Stimulated activated CD4-positive, alpha-beta T cell treated with anti-CD3 and anti-CD28 coated beads, Interleukin-1b, Interleukin-23, amount 100 ng/mL, for 48 hours (primary cell): ENCODE measurements at regions not wholly inside any gene's neighbourhood (a gene's known extent, or its start where the extent isn't known, plus 50 kb on each side); places are given as distances from the start of the nearest gene placed in this dataset.

Experiments used
- DNase-seq: peaks from one replicate; pipeline ENCODE4 v3.0.0-alpha.2; 2020

DNA sequence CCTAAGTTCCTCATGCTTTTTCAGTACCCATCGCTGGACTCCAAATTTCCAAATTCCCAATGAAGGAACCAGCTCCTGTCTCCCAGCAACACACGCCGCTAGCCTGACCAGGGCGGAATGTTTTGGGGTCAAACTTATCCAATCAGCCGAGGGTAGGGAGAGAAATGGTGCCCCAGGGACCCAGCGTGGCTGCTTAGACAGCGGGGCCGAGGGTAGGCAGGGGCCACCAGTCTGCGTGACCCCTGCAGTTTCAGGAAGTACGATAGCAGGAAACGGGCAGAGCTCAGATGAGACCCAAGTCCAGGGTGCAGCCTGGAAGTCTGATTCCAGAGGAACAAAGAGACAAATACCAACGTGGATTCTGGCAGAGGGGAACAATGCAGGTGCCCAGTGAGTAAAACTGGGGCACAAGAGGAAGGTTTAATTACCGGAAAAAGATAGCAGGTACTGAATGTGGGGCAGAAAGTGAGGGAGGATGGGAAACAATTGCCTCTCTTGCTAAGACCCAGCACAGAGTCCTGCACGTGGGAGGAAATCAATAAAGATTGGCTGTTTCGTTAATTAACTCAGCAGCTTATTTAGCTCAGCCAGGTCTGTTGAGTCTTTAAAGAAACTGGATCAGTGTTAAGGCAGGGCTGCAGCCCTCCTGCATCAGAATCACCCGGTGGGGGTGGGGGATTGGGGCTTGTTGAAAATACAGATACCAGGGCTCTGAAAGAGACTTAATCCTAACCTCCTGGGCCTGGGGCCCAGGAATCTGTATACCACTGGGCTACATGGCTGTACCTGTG lies 50.4 kb upstream of the NFE2L3 start:
- DNase-seq: no peak

DNA sequence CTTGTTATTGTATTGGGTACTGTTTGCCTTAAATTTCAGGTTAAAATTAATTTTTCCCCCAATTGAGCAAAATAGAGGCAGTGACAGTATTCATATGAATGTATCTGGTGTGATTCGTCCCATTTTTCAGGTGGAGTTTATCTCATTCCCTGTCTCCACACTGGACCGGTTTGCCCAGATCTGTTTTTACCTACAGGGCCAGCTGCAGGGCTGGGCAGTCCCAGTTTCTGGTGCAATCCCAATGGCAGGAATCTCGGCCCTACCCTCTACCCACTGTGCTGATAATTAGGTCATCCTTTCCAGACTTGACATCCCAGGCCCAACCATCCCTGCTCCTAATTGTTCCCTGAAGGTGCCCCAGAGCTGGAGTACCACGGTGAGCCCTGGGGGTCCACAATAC lies 49.8 kb upstream of the NFE2L3 start:
- DNase-seq: no peak
